NCI-H187 treated with DMSO at 0.1 percent for 48 hours (cell line): ENCODE measurements at regions not wholly inside any gene's neighbourhood (a gene's known extent, or its start where the extent isn't known, plus 50 kb on each side); places are given as distances from the start of the nearest gene placed in this dataset.

Experiments
- DNase-seq: peaks from one replicate; lab custom pipeline; 2025; lab: John Stamatoyannopoulos, UW

DNA sequence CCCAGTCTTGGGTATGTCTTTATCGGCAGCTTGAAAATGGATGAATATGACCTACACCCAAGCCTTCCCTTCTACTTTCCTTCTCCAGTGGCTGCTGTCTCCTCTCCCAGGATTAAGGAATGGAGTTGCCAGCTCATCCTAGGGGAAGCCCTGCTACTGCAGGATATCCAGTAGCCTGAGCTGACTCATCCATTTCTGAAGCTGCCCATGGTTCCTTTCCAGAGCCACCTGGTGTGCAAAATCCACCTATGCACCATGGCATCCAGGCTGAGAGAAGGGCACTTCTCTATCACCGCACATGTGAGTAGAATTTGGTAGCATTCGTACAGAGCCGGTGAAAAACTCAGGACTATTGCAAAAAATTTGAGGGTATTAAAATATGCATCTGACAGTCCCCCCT is 290.8 kb downstream of the YTHDC2 start:
- DNase-seq = no peak

DNA sequence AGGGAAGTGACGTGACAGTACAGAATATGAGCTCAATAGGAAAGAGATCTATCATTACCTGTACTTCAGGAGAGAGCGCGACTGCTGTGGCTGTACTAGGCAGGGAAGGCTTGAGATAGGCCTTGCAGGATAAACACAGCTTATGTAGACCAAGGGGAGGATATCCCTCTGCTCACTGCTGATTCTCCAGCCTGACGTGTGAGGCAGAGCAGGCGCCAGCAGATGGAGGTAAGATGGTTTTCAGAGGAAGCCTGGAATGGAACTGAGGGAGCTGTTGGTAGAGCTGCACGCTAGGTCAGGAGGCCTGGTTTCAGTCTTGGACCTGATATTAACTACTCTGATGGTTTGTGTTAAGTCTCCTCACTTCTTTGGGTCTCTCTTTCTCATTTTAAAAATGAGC is 291.4 kb downstream of the YTHDC2 start:
- DNase-seq = no peak

DNA sequence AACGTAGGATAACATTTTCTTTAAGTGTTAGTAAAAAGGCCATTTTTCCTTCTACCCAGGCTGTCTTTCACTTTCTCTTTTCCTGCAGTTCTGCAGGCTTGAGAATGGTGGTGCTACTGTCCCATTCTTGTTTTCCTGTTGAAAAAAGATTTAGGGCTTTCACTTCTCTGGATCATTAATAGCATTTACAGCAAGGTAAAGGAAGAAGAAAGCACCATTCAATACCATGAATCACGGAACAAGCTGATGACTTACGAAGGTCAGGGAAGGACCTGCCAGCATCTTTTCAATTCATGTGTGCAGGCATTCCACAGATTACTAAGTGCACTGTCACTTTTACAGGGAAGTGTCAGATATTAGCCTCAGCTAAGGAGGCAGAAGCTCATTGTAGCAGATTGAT is 292.8 kb downstream of the YTHDC2 start:
- no peak for DNase-seq

DNA sequence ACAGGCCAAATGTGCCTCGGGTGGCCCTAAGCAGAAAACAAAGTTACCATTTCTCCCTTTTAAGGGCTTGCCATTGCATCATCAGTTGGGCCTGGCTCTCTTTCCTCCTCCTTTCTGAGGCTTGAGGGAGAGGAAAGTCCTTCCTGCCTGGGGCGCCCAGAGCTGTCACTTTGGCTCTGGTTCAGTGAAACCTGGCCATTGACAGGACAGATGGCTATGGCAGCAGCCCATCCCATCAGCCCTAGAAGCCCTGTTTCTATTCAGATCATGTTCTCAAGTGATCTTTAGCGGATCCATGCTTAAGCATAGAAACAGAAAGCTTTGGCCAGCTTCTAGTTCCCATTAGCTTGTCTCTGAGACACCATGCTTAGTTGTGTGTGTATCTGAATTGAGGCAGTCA is 293.4 kb downstream of the YTHDC2 start:
- DNase-seq = no peak

DNA sequence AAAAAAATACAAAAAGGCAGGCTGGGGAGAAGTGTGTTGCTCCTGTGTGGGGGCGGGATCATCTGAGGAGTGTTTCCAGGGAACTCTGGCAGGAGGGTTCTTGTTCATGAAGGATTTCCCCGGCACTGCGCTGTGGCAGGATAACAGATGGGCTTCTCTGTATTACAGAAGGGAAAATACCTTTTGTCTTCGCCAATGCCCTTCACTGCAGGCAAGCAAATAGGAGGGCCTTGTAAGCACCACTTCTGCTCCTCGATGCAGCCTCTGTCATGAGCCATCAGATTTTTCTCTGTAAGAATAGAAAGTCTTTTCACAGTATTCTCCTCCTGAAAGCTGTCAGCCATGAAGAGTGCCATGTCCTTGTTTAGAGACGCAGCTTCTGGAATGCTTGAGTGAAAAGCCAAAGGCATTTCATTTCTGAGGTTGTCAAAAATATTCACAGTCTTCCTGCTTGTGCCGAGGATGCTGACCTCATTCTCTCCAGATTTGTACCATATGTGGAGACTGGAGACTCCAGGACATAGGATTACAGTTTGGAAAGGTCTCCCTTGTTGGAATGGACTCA is 294.0 kb downstream of the YTHDC2 start:
- DNase-seq = no peak

DNA sequence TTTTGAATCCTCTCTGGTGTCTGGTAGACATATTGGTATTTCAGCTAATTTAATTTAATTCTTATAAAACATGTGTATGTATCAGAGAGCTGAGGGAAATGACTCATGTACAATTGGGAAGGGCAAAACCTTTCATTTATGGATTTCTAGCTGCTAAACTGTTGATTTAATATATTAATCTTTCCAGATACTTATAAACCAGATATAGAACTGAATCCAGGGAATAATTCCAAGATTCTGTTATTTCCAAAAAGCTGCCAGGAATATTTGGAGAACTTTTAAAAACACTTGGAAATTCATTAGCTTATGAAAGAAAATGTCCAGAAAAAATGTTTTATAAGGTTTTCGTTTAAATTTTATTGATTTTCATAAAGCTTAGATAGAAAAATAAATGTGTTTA is 295.5 kb downstream of the YTHDC2 start:
- no peak for DNase-seq

DNA sequence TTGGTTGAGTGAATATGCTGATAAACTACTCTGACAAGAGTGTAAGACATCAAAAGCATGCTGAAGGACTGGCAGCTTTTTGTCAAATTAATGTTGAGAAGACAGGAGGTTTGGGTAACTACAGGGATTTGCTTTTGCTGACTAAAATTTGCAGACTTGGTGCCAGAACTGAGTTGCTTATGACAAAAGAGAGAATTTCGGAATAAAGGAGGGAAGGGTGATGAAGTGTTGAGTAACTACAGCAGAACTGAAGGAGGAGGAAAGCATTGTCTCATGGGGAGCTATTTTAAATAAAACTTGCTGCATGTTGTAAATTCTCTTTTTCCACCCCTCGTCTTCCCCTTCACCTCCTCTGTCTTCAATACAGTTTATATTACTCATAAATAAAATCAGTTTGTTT is 296.1 kb downstream of the YTHDC2 start:
- no peak for DNase-seq

DNA sequence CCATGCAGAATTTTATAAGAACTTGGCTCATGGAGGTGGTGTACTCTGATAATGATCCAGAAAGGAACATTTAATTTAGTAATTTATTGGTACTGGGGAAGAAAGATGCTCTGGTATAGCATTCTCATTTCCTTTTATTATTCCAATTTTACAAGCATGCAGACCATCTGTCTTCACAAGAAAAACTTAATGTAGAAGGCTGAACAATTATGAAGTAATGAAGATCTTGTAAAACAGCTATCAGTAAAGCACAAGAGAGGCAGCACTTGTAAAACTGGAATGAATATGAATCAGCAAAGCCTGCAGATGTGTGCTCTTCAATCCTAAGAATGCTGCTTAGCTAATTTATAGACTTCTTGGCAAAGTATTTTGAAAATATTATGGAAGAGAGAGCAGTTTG is 300.0 kb downstream of the YTHDC2 start:
- no peak for DNase-seq

DNA sequence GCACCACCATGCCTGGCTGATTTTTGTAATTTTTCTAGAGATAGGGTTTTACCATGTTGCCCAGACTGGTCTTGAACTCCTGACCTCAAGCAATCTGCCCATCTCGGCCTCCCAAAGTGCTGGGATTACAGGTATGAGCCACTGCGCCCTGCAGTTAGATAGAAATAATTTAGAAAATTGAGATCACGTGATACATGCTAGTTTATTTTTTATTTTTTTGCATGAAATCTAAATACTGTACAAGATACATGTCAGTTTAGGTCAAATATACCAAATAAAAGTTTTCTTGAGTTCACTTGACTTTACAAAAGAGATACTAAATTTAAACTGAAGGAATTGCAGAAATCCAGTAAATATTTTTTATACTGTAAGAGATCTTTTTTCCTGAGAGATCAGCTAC is 304.2 kb downstream of the YTHDC2 start:
- no peak for DNase-seq

DNA sequence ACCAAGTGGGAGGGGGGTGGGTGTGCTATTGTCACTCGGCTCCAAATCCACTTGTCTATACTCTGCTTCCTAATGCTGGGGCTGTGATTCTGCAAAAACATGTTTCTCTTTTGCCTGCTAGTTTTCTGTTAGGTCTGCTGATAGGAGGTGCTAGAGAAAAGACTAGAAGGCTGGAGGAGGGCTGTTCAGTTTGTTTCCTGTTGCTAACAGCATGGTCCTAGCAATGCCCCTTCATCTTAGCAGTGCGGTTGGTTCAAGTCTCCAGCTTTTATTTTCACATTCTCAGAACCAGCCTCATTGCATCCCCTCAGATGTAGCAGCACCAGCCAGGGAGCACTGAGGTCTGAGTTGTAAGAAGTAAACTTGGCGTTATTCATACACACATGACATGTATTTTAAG is 310.2 kb downstream of the YTHDC2 start:
- no peak for DNase-seq

DNA sequence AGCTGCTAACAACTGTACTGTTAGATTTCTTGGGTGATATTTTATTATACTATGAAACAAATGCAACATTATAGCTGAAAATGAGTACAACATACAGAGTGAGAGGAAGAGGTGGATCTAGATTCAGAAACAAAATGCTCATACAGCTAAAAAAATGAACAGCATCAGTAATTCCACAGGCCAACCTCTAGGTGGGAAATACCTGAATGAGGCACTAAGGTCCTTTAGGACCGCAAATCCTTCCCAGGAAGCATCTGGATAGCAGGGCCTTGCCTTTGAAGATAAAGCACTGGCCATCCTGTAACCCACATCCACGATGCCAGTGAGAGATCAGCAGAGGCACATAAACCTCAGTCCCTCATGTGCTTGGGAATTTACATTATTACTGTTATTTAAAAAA is 310.8 kb downstream of the YTHDC2 start:
- no peak for DNase-seq

DNA sequence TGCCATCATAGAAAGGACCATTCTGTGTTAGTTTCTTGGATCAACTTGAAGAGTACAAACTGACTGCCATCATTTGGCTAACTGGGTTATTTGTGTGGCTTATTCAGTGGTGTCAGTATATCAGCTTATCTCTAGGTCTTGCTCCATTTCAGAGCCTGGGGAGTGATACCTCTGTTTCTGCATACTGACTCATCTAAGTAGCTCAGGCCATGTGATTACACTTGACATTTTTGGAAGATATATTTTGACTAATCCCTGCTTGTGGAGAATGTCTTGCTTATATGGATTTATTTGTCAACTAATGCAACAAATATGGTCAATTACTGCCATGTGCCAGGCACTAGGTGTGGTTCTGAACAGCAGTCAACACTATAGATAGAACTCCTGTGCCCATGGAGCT is 311.7 kb downstream of the YTHDC2 start:
- DNase-seq = no peak

DNA sequence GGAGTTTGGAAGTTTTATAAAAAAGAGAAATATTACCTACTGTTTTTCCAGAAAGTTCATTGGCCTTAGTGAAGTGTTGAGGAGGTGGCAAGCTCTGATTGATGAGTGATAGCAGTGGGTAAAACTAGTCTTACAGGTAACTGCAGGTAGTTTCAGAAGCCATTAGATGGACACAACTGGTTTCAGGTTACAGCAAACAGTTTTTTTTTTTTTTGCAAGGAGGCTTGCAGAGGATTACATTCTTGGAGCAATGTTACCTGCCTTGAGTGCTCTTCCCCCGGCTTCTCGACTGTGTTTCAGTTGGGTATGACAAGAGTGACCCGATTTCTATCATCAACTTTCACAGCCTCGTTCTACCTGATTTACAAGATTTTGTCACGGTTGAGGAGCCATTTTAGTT is 333.4 kb downstream of the YTHDC2 start:
- no peak for DNase-seq

DNA sequence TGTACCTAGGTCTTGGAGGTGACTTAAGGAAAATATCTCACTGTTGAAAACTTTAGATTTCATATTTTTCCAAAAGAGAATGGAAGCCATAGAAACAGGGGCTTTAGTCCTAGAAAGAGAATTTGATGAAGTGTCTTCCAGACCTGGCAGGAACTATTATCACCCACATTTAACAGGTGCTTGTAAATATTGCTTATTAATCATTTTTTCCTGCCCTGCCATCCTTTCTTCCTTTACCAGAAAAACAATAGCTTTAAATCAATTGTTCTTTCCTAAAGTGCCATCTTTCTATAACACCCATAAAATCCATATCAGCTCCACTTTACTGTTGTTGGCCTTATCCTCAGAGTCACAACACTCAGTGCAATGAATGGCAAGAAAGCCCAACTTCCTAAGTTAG is 350.9 kb downstream of the YTHDC2 start:
- DNase-seq = no peak

DNA sequence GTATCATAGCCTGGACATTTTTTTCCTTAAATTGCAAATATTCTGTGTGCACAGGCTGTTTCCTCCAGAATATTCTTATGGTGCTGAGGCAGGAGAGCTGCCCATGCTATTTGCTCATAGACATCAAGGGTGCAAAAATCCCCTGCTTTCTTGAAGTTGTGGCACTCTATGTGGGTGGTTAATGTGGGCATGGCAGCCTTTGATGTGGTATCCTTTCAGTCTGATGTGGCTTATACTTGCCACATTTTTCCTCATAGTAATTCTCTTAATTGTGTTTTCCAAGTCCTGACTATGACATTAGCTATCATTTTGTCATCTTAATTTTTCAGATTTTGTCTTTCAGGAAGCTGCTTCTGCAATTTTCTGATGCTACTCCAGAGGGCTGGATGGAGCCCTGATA is 353.3 kb downstream of the YTHDC2 start:
- DNase-seq = no peak

DNA sequence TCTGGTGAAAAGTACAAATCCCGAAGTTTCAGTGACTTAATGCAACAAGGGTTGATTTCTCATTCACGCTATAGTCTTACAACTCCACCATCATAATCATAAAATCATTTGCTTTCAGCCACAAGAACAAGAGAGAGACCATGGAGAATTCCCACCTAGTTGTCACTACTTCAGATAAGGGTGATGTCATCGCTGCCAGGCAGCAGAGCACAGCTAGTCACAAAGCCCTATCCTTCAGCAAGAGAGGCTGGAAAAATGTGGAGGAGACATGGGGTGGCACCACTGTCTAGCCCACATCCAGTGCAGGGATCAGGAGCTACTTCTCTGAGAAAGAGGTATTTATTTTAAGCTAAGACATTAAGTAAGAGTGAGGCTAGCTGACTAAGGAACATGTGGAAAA is 356.1 kb downstream of the YTHDC2 start:
- no peak for DNase-seq

DNA sequence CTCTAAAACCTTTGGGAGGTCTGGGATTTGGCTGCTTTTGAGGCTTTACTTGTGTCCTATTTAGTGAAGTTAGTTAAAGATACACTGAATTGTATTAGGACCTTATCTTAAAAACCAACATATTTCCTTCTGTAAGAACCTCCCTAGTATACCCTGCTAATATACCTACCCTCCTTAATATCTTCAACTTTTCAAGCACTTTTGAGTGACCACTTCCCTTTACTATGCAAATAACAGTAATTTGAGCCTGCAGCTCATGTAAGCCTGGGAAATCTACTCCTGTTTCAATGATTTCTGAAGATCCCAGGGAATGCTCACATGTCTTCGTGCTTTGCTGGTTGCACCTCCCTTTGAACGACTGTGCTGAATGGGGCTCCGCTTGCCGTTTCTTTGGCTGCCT is 358.5 kb downstream of the YTHDC2 start:
- DNase-seq = no peak

DNA sequence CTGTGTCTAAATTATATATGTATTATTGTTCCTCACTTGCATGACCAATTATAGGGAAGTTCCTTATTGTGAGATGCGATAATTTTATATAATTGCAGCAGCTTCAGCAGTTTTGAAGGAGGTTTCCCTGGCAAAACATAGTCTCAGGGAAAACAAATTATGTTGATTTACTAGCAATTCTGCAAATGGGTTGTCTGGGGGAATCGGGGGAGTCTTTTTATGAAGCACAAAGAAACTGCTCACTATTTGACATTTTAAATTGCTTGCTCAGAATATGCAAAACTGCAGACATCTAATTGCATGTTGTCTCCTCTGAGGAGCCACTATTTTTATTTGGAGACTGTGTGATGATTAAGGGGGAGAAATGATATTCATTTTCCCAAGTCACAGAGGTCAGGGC is 361.6 kb downstream of the YTHDC2 start:
- no peak for DNase-seq

DNA sequence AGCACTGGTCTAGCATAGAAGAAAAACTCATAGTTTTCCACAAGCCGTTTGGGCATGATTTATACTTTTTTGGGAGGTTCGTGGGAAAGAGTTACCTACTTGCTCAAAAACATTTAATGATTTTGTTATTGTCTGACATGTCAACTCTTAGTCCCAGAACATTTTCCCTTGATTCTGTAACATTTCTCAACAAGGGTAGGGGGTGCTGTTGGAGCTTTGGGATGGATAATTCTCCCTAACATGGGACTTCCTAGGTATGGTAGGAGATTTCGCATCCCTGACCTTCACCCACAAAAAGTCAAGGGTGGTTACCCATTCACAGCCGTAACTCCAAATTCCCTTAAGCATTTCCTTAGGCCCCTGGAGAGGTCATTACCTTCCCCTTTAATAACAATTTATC is 378.0 kb downstream of the YTHDC2 start:
- no peak for DNase-seq

DNA sequence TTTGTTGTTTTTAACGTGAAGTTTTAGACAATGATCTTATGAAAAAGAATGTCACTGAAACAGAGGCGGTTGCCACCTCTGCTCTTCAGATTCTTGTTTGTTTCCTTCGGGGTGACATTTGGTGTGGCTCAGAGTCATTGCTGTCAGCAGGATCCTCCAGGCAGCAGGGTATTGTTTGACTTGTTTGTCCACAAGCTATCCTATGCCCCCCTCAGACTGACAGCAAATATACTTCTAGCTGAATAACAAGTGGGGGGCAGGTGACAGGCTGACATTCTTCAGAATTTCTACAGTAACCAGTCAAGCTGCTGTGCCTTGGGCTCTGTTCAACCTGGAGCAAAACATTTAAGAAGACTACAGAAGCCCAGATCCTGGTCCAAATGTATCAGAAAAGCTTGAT is 383.3 kb downstream of the YTHDC2 start:
- no peak for DNase-seq

DNA sequence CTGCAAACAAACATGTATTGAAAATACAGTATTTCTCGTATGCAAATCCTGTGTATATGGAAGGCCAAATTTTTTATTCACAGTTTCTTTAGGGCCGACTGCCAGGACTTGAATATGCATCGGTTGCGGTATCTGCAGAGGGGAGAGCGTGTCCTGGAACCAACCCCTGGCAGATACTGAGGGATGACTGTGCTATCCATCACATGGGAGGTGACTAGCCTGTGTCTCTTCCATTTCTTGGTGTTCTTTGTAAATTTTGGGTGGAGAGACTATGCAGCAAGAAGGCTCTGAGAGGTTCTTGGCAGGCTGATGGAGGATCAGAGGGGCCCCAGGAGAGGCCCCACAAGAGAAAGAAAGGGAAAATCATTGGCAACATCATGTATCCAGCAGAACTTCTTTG is 384.3 kb downstream of the YTHDC2 start:
- no peak for DNase-seq

DNA sequence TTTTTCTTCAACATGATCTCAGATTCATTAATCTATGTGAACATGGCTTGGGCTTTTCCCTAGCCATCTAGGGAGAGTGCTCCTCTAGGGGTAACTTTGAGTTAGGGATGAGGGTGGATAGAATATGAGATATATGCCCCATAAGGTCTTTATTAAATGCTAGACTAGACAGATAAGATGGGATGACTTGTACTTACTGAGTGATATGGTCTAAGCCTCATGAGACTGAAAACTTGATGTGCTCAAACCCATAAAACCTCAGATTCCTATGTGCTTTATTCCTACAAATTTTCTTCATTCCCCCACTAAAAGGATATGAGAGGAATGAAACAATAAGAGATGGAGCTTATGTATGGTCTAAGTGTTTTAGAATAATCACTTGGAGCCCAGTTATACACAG is 386.6 kb downstream of the YTHDC2 start:
- DNase-seq = no peak

DNA sequence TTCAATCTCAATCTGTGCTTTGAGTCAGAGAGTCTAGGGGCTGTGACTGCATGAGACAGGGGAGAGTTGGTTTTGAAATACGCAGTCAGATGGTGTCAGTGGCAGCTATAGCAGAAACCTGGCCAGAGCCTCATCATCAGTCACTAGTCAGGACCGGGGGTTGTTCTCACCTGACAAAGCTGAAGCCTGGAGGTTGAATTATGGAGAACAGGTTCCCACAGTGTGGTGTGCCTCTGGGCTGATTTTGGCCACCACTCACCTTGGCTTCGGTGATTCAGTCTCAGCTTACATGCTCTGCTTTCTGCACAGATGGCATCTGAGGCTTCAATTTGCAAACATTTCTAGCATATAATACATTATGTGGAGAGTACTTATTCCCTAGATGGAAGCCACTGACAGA is 387.3 kb downstream of the YTHDC2 start:
- no peak for DNase-seq

DNA sequence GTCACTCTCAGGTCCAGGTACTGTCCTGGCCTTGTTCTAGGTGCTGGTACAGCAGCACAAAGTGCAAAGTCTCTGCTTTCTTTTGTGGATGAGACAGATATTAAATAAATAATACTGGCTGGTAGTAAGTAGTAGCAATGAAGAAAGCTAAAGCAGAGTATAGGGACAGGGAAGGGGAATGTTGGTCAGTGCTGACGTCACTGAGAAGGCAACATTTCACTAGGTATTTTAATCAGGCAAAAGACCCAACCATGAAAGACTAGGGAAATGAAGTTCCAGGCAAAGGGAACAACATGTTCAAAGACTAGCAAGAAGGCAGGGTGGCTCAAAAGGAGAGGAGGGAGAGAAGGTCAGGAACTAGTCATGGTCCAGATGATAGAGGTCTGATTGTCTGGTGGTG is 388.2 kb downstream of the YTHDC2 start:
- DNase-seq = no peak
